Right lung (tissue), 2 donors: ENCODE measurements at regions not wholly inside any gene's neighbourhood (a gene's known extent, or its start where the extent isn't known, plus 50 kb on each side); places are given as distances from the start of the nearest gene placed in this dataset.

Experiments
- DNase-seq, 2 donors: peaks; one replicate each; pipeline ENCODE4 v3.0.0-alpha.2; 2013

- DNase-seq, result no peak
Observed at GRCh38 chr4:3852309-3852708, 86.1 kb downstream of the ADRA2C start.

GRCh38 chr4:3852711-3853110 lies 86.5 kb downstream of the ADRA2C start:
- DNase-seq, result no peak

- DNase-seq, result no peak
Observed at GRCh38 chr4:3853388-3854035, 87.3 kb downstream of the ADRA2C start.

GRCh38 chr4:3854661-3855060 lies 88.5 kb downstream of the ADRA2C start:
- no peak for DNase-seq

GRCh38 chr4:3855646-3856045 lies 89.5 kb downstream of the ADRA2C start:
- DNase-seq, result no peak

- DNase-seq, result no peak
Observed at GRCh38 chr4:3856604-3857204, 90.5 kb downstream of the ADRA2C start.

- no peak for DNase-seq
Observed at GRCh38 chr4:3857269-3857926, 91.2 kb downstream of the ADRA2C start.

GRCh38 chr4:3858046-3858730 lies 92.0 kb downstream of the ADRA2C start:
- no peak for DNase-seq

GRCh38 chr4:3858765-3859388 lies 92.7 kb downstream of the ADRA2C start:
- no peak for DNase-seq

- DNase-seq, result no peak
Observed at GRCh38 chr4:3859571-3859970, 93.4 kb downstream of the ADRA2C start.

- no peak for DNase-seq
Observed at GRCh38 chr4:3860061-3860912, 94.1 kb downstream of the ADRA2C start.

GRCh38 chr4:3860913-3861636 lies 94.9 kb downstream of the ADRA2C start:
- DNase-seq, result no peak

GRCh38 chr4:3861720-3862639 lies 95.8 kb downstream of the ADRA2C start:
- no peak for DNase-seq

GRCh38 chr4:3862640-3863420 lies 96.6 kb downstream of the ADRA2C start:
- DNase-seq, result peak; percentile 13 to 16

GRCh38 chr4:3863841-3864741 lies 97.9 kb downstream of the ADRA2C start:
- no peak for DNase-seq

GRCh38 chr4:3864742-3865721 lies 98.8 kb downstream of the ADRA2C start:
- no peak for DNase-seq
